ENCODE measurements at regions not wholly inside any gene's neighbourhood (a gene's known extent, or its start where the extent isn't known, plus 50 kb on each side); places are given as distances from the start of the nearest gene placed in this dataset.

DNA sequence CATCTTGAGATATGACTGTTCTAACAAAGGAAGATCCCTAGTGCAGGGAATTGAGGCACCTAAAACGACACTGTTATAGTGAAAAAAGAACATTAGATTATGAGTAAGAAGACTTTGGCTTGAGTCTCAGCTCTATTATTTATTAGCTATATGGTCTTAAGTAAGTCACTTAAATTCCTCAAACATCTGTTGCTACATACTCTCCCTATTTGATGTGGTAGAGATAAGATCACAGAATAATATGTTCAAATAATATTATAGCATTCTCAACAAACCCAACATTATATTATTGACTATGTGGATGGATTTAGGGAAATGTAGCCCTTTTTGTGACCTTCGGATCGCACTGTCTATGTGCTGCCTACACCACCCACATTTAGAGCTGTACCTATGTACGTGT, 136.9 kb downstream of the P2RY1 start:
- Histone ChIP-seq H3K4me2 (ENCODE audit: insufficient read depth, low read length) (no peak overlapping the region), H3K9me3 (ENCODE audit: insufficient read depth, low read length, severe bottlenecking) (no peaks in the 10 kb centered on the region), H3K79me2 (ENCODE audit: insufficient read depth, low read length) (no peaks in the 10 kb centered on the region), H3K4me3 (ENCODE audit: low read depth in 1 of 2, low read length in 2 of 2) (no peak overlapping the region), H3K27me3 (ENCODE audit: insufficient read depth, low read length, poor library complexity) (no peaks in the 10 kb centered on the region), H4K20me1 (ENCODE audit: insufficient read depth, low read length) (no peaks in the 10 kb centered on the region), H2AFZ (ENCODE audit: low read depth, low read length) (no peak overlapping the region), H3K4me1 (ENCODE audit: insufficient read depth, low read length) (no peaks in the 10 kb centered on the region), H3K9ac (ENCODE audit: low read depth, low read length) (no peak overlapping the region), H3K36me3 (ENCODE audit: insufficient read depth, low read length) (no peaks in the 10 kb centered on the region), H3K27ac (ENCODE audit: low read length) (no peak overlapping the region)
- no peak for TF ChIP-seq CTCF (IDR thresholded peaks at IDR 0.05; ENCODE audit: borderline replicate concordance, extremely low read depth, low read length, poor library complexity, severe bottlenecking)
- TF ChIP-seq EZH2 (IDR thresholded peaks at IDR 0.05; ENCODE audit: borderline replicate concordance, low read depth, low read length, severe bottlenecking), result no peak
- ATAC-seq (ENCODE audit: insufficient read depth, low read depth) (no peak), DNase-seq (no peak)

- Histone ChIP-seq H4K20me1 (ENCODE audit: insufficient read depth, low read length) (no peaks in the 10 kb centered on the region), H3K4me3 (ENCODE audit: low read depth in 1 of 2, low read length in 2 of 2) (no peak overlapping the region), H3K36me3 (ENCODE audit: insufficient read depth, low read length) (no peaks in the 10 kb centered on the region), H2AFZ (ENCODE audit: low read depth, low read length) (no peak overlapping the region), H3K27me3 (ENCODE audit: insufficient read depth, low read length, poor library complexity) (no peaks in the 10 kb centered on the region), H3K79me2 (ENCODE audit: insufficient read depth, low read length) (no peaks in the 10 kb centered on the region), H3K27ac (ENCODE audit: low read length) (no peak overlapping the region), H3K9ac (ENCODE audit: low read depth, low read length) (no peak overlapping the region), H3K9me3 (ENCODE audit: insufficient read depth, low read length, severe bottlenecking) (no peaks in the 10 kb centered on the region), H3K4me1 (ENCODE audit: insufficient read depth, low read length) (no peaks in the 10 kb centered on the region), H3K4me2 (ENCODE audit: insufficient read depth, low read length) (no peak overlapping the region)
- TF ChIP-seq CTCF (IDR thresholded peaks at IDR 0.05; ENCODE audit: borderline replicate concordance, extremely low read depth, low read length, poor library complexity, severe bottlenecking) (no peak), EZH2 (IDR thresholded peaks at IDR 0.05; ENCODE audit: borderline replicate concordance, low read depth, low read length, severe bottlenecking) (no peak)
- no peak for DNase-seq
- no peak for ATAC-seq (ENCODE audit: insufficient read depth, low read depth)
These were observed 138.6 kb downstream of the P2RY1 start for GRCh38 chr3:152973575-152973974.

DNA sequence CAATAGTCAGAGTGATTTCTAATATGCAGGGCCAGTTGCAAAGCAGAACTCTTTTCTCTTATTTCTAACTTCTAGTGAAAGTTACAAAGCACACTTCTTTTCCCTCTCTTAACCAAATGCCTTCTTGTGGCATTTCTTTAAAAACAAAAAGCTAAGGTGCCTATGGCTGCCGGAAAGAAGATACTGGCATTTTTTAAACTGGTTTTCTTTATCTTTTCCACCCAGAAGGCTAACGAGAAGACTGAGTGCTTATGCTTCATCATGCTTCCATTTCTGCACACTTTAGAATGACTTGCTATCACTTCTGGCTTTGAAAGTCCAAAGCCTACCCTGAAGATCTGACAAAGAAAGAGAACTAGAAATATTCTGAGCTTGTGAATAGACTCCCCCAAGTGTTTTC, 141.3 kb downstream of the P2RY1 start:
- no peak for TF ChIP-seq EZH2 (IDR thresholded peaks at IDR 0.05; ENCODE audit: borderline replicate concordance, low read depth, low read length, severe bottlenecking)
- DNase-seq (no peak), ATAC-seq (ENCODE audit: insufficient read depth, low read depth) (no peak)
- no peak overlapping the region for H2AFZ ChIP-seq (ENCODE audit: low read depth, low read length)
- H3K4me1 ChIP-seq (ENCODE audit: insufficient read depth, low read length), result no peaks in the 10 kb centered on the region
- H3K9me3 ChIP-seq (ENCODE audit: insufficient read depth, low read length, severe bottlenecking), result no peaks in the 10 kb centered on the region
- H3K36me3 ChIP-seq (ENCODE audit: insufficient read depth, low read length), result no peaks in the 10 kb centered on the region
- H3K4me2 ChIP-seq (ENCODE audit: insufficient read depth, low read length), result no peak overlapping the region
- no peak overlapping the region for H3K9ac ChIP-seq (ENCODE audit: low read depth, low read length)
- no peaks in the 10 kb centered on the region for H4K20me1 ChIP-seq (ENCODE audit: insufficient read depth, low read length)
- H3K79me2 ChIP-seq (ENCODE audit: insufficient read depth, low read length), result no peaks in the 10 kb centered on the region
- no peaks in the 10 kb centered on the region for H3K27me3 ChIP-seq (ENCODE audit: insufficient read depth, low read length, poor library complexity)
- no peak overlapping the region for H3K27ac ChIP-seq (ENCODE audit: low read length)
- no peak overlapping the region for H3K4me3 ChIP-seq (ENCODE audit: low read depth in 1 of 2, low read length in 2 of 2)

DNA sequence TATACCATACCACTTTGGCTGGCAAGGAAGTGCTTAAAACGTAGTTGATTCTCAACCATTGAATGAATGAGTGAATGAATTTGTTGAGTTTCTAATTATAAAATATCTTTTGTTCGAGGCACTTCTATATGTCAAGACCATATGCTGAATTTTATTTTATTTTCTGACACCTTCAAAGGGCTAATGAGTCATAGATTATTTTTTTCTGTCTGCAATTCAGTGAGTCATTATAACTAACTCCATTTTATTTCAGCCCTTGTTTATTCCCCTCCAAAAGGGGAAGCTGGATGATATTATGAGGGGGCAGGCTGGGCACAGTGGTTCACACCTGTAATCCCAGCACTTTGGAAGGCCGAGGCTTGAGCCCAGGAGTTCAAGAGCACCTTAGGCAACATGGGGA, 142.4 kb downstream of the P2RY1 start:
- no peaks in the 10 kb centered on the region for H3K9me3 ChIP-seq (ENCODE audit: insufficient read depth, low read length, severe bottlenecking)
- H3K4me2 ChIP-seq (ENCODE audit: insufficient read depth, low read length), result no peak overlapping the region
- no peak overlapping the region for H3K27ac ChIP-seq (ENCODE audit: low read length)
- no peaks in the 10 kb centered on the region for H3K79me2 ChIP-seq (ENCODE audit: insufficient read depth, low read length)
- no peak overlapping the region for H2AFZ ChIP-seq (ENCODE audit: low read depth, low read length)
- H3K9ac ChIP-seq (ENCODE audit: low read depth, low read length), result no peak overlapping the region
- no peak overlapping the region for H3K4me3 ChIP-seq (ENCODE audit: low read depth in 1 of 2, low read length in 2 of 2)
- H4K20me1 ChIP-seq (ENCODE audit: insufficient read depth, low read length), result no peaks in the 10 kb centered on the region
- H3K27me3 ChIP-seq (ENCODE audit: insufficient read depth, low read length, poor library complexity), result no peaks in the 10 kb centered on the region
- TF ChIP-seq CTCF (IDR thresholded peaks at IDR 0.05; ENCODE audit: borderline replicate concordance, extremely low read depth, low read length, poor library complexity, severe bottlenecking) (no peak), EZH2 (IDR thresholded peaks at IDR 0.05; ENCODE audit: borderline replicate concordance, low read depth, low read length, severe bottlenecking) (no peak)
- DNase-seq (no peak), ATAC-seq (ENCODE audit: insufficient read depth, low read depth) (no peak)
- no peaks in the 10 kb centered on the region for H3K36me3 ChIP-seq (ENCODE audit: insufficient read depth, low read length)
- no peaks in the 10 kb centered on the region for H3K4me1 ChIP-seq (ENCODE audit: insufficient read depth, low read length)
